K562 (cell line): ENCODE measurements at regions not wholly inside any gene's neighbourhood (a gene's known extent, or its start where the extent isn't known, plus 50 kb on each side); places are given as distances from the start of the nearest gene placed in this dataset.

ENCODE experiments used
- ATAC-seq: fragments of 200-7000 bp; cut with Tn5 transposase; 3 replicates; pipeline ENCODE4 v1.9.1; 2020; ENCODE audit warnings: moderate library complexity
- BruUV-seq: library from RNA; stranded (reverse); fragments of 400-500 nt; replicated peaks from 2 replicates; lab custom pipeline; 2021; lab: Mats Ljungman, UMichigan
- CTCF ChIA-PET: fragments of 300-600 bp; formaldehyde crosslinking; extraction: SDS; loops from one replicate; lab custom pipeline; 2021; ENCODE audit warnings: low intra/inter-chr PET ratio; lab: Yijun Ruan, JAX
- POLR2A ChIA-PET: fragments of 300-600, 350-650 bp; sonication (Branson Sonifier 250); formaldehyde crosslinking; extraction: SDS; loops from one replicate; lab custom pipeline; 2021; ENCODE audit warnings: antibody characterized with exemption, inconsistent platforms; lab: Yijun Ruan, JAX
- DNase-seq, 4 experiments: peaks; one replicate each; pipeline versions ENCODE4 v3.0.0 to v3.0.0-alpha.2; 2011 to 2018; ENCODE audit warnings: low spot score in 3 of 4, mixed read lengths in 3 of 4; ENCODE audit errors: extremely low read depth in 1 of 4
- FAIRE-seq: peaks from 2 replicates; lab custom pipeline; 2011; peaks lifted over from hg19 to GRCh38; lab: Jason Lieb, UNC
- H2AFZ ChIP-seq: 2 replicates; pipeline ENCODE4 v1.6.0; 2011; ENCODE audit warnings: low read depth, low read length, control low read depth, inconsistent platforms
- H3K27ac ChIP-seq: fragments of 200-600 bp; 3 replicates; pipeline ENCODE4 v1.8.0; 2011; ENCODE audit warnings: low read depth, mild to moderate bottlenecking, control low read depth, inconsistent platforms, low read length, moderate library complexity, mixed read lengths; ENCODE audit errors: extremely low read depth
- H3K27me3 ChIP-seq, 2 experiments: fragments of 300-600 bp in 1 of 2; 2 replicates in 1 of 2; 3 replicates in 1 of 2; pipeline versions ENCODE4 v1.6.0 to v1.8.0; 2011; ENCODE audit warnings: inconsistent platforms in 2 of 2, low read length in 2 of 2, mild to moderate bottlenecking in 1 of 2, mixed read lengths in 1 of 2, moderate library complexity in 1 of 2; ENCODE audit not compliant: control insufficient read depth in 2 of 2, insufficient read depth in 2 of 2
- H3K36me3 ChIP-seq: fragments of 300-600 bp; 3 replicates; pipeline ENCODE4 v1.8.0; 2011; ENCODE audit warnings: mild to moderate bottlenecking, low read length, inconsistent platforms; ENCODE audit not compliant: control insufficient read depth, insufficient read depth
- H3K4me1 ChIP-seq, 2 experiments: fragments of 200-600 bp in 1 of 2; replicated peaks in 1 of 2; 2 replicates in 1 of 2; 3 replicates in 1 of 2; pipeline versions ENCODE4 v1.5.1 to v1.8.0; 2011; ENCODE audit warnings: inconsistent platforms in 2 of 2, low read length in 2 of 2, mild to moderate bottlenecking in 1 of 2, mixed read lengths in 1 of 2, moderate library complexity in 1 of 2; ENCODE audit not compliant: control insufficient read depth in 2 of 2, insufficient read depth in 2 of 2
- H3K4me2 ChIP-seq: 2 replicates; pipeline ENCODE4 v1.6.1; 2011; ENCODE audit warnings: low read length, control low read depth, inconsistent platforms, mixed read lengths; ENCODE audit not compliant: insufficient read depth
- H3K4me3 ChIP-seq: fragments of 200-600 bp; sonication (generic), shearing (Covaris generic); 2 replicates; pipeline ENCODE4 v1.5.1; 2016; ENCODE audit warnings: control low read depth, inconsistent platforms
- H3K79me2 ChIP-seq: fragments of 200-600 bp; 3 replicates; pipeline ENCODE4 v1.8.0; 2011; ENCODE audit warnings: low read length, inconsistent platforms; ENCODE audit not compliant: control insufficient read depth, insufficient read depth
- H3K9ac ChIP-seq, 2 experiments: 2 replicates each; pipeline versions ENCODE4 v1.6.0 to v1.6.1; 2011; ENCODE audit warnings: low read depth in 2 of 2, low read length in 2 of 2, control low read depth in 1 of 2, inconsistent platforms in 1 of 2, mild to moderate bottlenecking in 1 of 2, mixed read lengths in 1 of 2; ENCODE audit not compliant: insufficient read depth in 1 of 2
- H3K9me1 ChIP-seq: one replicate; pipeline ENCODE4 v1.6.0; 2011; ENCODE audit warnings: inconsistent platforms, mild to moderate bottlenecking, low read length, moderate library complexity; ENCODE audit not compliant: control insufficient read depth, insufficient read depth
- H3K9me3 ChIP-seq: replicated peaks from 2 replicates; pipeline ENCODE4 v1.5.1; 2011; ENCODE audit warnings: low read depth, low read length, inconsistent platforms; ENCODE audit not compliant: control insufficient read depth, insufficient read depth
- H4K20me1 ChIP-seq: replicated peaks from 2 replicates; pipeline ENCODE4 v1.6.1; 2011; ENCODE audit warnings: low read length, inconsistent platforms, mixed read lengths; ENCODE audit not compliant: control insufficient read depth, insufficient read depth
- BCOR ChIP-seq: fragments of 450-650 bp; IDR thresholded peaks from 2 replicates; pipeline ENCODE4 v1.6.1; 2016
- HNRNPH1 ChIP-seq: fragments of 200-400 bp; formaldehyde crosslinking; optimal IDR thresholded peaks from 2 replicates; pipeline ENCODE3; 2017; ENCODE audit warnings: low read depth, mild to moderate bottlenecking, low read length, moderate library complexity
- JUN ChIP-seq, 2 experiments: sonication (generic) in 1 of 2; formaldehyde crosslinking in 1 of 2; IDR thresholded peaks; 2 replicates each; pipeline versions ENCODE4 v1.6.1 to v1.8.0; 2012 to 2022; ENCODE audit warnings: borderline replicate concordance in 2 of 2, mild to moderate bottlenecking in 2 of 2, improper control_type of control experiment in 1 of 2, low read depth in 1 of 2, low read length in 1 of 2, missing genetic modification reagents in 1 of 2
- MAFG ChIP-seq: fragments of 450-650 bp; conservative IDR thresholded peaks from 2 replicates; pipeline ENCODE4 v1.6.1; 2016; ENCODE audit warnings: missing genetic modification characterization, missing compliant biosample characterization
- MAFK ChIP-seq: IDR thresholded peaks from 2 replicates; pipeline ENCODE4 v1.6.1; 2011; ENCODE audit warnings: low read length, improper control_type of control experiment
- NCOR1 ChIP-seq: fragments of 450-650 bp; IDR thresholded peaks from 2 replicates; pipeline ENCODE4 v1.6.1; 2016; ENCODE audit warnings: mild to moderate bottlenecking, moderate library complexity
- THAP12 ChIP-seq: fragments of 250-450 bp; sonication (Bioruptor Pico); IDR thresholded peaks from 2 replicates; pipeline ENCODE4 v1.9.0; 2021; ENCODE audit warnings: mild to moderate bottlenecking, inconsistent platforms
- TSC22D4 ChIP-seq: fragments of 450-650 bp; IDR thresholded peaks from 2 replicates; pipeline ENCODE4 v1.6.1; 2016; ENCODE audit warnings: missing genetic modification characterization, missing biosample characterization, control low read depth
- ZNF316 ChIP-seq: fragments of 450-650 bp; IDR thresholded peaks from 2 replicates; pipeline ENCODE4 v1.6.1; 2016
- whole genome bisulfite sequencing: fragments of 100-300 bp; shearing (Covaris generic); methylation state at CpG from one replicate; pipeline ENCODE4 v1.1.6; 2016; ENCODE audit warnings: low coverage, mixed read lengths; ENCODE audit not compliant: insufficient coverage; ENCODE audit errors: missing lambda C conversion rate; 5-methylcytosine and 5-hydroxymethylcytosine counted together
- in situ Hi-C: fragments of 300-500 bp; cut with MboI; formaldehyde crosslinking; loops from 4 replicates; pipeline ENCODE4 v1.15.0; 2018; ENCODE audit warnings: inconsistent platforms, mixed read lengths
- intact Hi-C: fragments of 100-400 bp; cut with micrococcal nuclease; formaldehyde crosslinking; loops from 2 replicates; pipeline ENCODE4 v1.14.2; 2022

GRCh38 chr10:8289186-8289924, 234.9 kb downstream of the GATA3 start (continued):
- TF ChIP-seq HNRNPH1 (no peak), NCOR1 (no peak)

- no TSS peak for BruUV-seq
- FAIRE-seq (no peak), DNase-seq (no peak), ATAC-seq (no peak)
- intact Hi-C loops = no loop called here
- no peak for TF ChIP-seq THAP12 (CRISPR knock-in tag)
- no peak for TF ChIP-seq TSC22D4 (tag)
- TF ChIP-seq ZNF316 = peak; percentile 49
- no peak for TF ChIP-seq BCOR
- TF ChIP-seq MAFK = 0 out of 2 replicates have a peak, but pooled peaks have one; percentile 6
- peak; percentile 48; the same call in 1 of the 2 replicates for TF ChIP-seq MAFG
- no peak for TF ChIP-seq JUN (IDR thresholded peaks at IDR 0.05; ENCODE audit: borderline replicate concordance, low read depth, low read length)
- TF ChIP-seq JUN (CRISPR knock-in tag; IDR thresholded peaks at IDR 0.05; ENCODE audit: borderline replicate concordance) = no peak
- H4K20me1 ChIP-seq = no peaks in the 10 kb centered on the region
- no peaks in the 10 kb centered on the region for H3K9me1 ChIP-seq
- H3K4me2 ChIP-seq = no peak overlapping the region
- H3K36me3 ChIP-seq = no peaks in the 10 kb centered on the region
- no peak overlapping the region for H3K9ac ChIP-seq
- H3K27ac ChIP-seq = no peak overlapping the region
- H3K27me3 ChIP-seq = peaks cover 0 to 15% of the 10 kb centered on the region in 2 experiments; a peak in 2 of 5 replicates
- no peaks in the 10 kb centered on the region for H3K79me2 ChIP-seq
- ChIA-PET POLR2A (no interaction called here), CTCF (interaction anchor here (0.5 kb wide), 1 partner anchor 313 kb away, joined by 5 read pairs; no protein-coding TSS in a partner anchor)
- H3K9me3 ChIP-seq = no peaks in the 10 kb centered on the region
- 1% methylated on average over 5 of the region's 5 CpGs for WGBS
- H3K4me3 ChIP-seq = no peak overlapping the region
- in situ Hi-C loops = loop anchor here (10.0 kb wide), 1 partner anchor 90 kb away; no protein-coding TSS in a partner anchor
- no peaks in the 10 kb centered on the region for H3K4me1 ChIP-seq
- H2AFZ ChIP-seq = no peak overlapping the region
Measured at GRCh38 chr10:8294779-8295178, 240.3 kb downstream of the GATA3 start.
